Stomach (tissue), 4 donors: ENCODE measurements at regions not wholly inside any gene's neighbourhood (a gene's known extent, or its start where the extent isn't known, plus 50 kb on each side); places are given as distances from the start of the nearest gene placed in this dataset.

Source experiments
- CTCF ChIP-seq, 7 experiments: fragments of 450-650 bp in 4 of 7; fragments of 200-600 bp in 3 of 7; sonication (generic) in 3 of 7; IDR thresholded peaks; one replicate each; pipeline ENCODE4 v1.5.1; 2016 to 2019; ENCODE audit warnings: antibody characterized with exemption in 7 of 7, control low read depth in 2 of 7, mild to moderate bottlenecking in 1 of 7
- POLR2A ChIP-seq, 4 donors: fragments of 450-650 bp; IDR thresholded peaks; one replicate each; pipeline ENCODE4 v1.6.1; 2016; ENCODE audit warnings: antibody characterized with exemption in 4 of 4, control low read depth in 2 of 4, mild to moderate bottlenecking in 1 of 4, moderate library complexity in 1 of 4

DNA sequence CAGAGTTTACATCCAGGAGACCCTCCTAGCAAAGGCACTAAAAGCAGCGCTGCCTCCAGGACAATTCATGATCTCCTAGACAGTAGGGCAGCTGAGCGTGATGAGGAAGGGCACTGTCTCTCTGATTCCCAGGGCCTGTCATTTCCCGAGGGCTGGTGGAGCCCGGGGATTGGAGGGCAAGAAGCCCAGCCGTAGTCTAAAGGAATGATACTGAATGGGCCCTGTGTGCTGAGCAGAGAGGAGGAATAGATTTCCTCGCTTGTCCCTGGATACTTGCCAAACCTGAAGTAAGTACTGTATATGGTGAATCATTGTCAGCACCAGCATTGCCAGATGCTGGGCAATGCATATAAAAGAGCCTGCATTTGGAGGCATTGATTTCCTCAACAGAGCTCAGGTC lies 88.0 kb upstream of the SLITRK2 start:
- TF ChIP-seq CTCF (IDR thresholded peaks at IDR 0.05) (no peak), POLR2A (IDR thresholded peaks at IDR 0.05) (no peak)
